Endothelial cell of umbilical vein (primary cell): ENCODE measurements at regions not wholly inside any gene's neighbourhood (a gene's known extent, or its start where the extent isn't known, plus 50 kb on each side); places are given as distances from the start of the nearest gene placed in this dataset.

Source experiments
- BruUV-seq: library from RNA; stranded (reverse); fragments of 400-500 nt; replicated peaks from 2 replicates; lab custom pipeline; 2021; lab: Mats Ljungman, UMichigan
- CTCF ChIA-PET: fragments of 300-600, 350-600 bp; sonication (Branson Sonifier 250); formaldehyde crosslinking; loops from one replicate; lab custom pipeline; 2021; ENCODE audit warnings: antibody characterized with exemption, inconsistent platforms; lab: Charles Lee
- POLR2A ChIA-PET: fragments of 300-600, 350-600 bp; sonication (Branson Sonifier 250); formaldehyde crosslinking; loops from one replicate; lab custom pipeline; 2021; ENCODE audit warnings: antibody characterized with exemption, inconsistent platforms; lab: Charles Lee
- DNase-seq: peaks from one replicate; pipeline ENCODE4 v3.0.0-alpha.2; 2011; ENCODE audit warnings: low read depth, low spot score
- FAIRE-seq: peaks from 2 replicates; lab custom pipeline; 2011; peaks lifted over from hg19 to GRCh38; lab: Jason Lieb, UNC
- H2AFZ ChIP-seq: 2 replicates; pipeline ENCODE4 v1.6.0; 2012; ENCODE audit warnings: low read depth, low read length, control low read depth, inconsistent platforms
- H3K27ac ChIP-seq: 2 replicates; pipeline ENCODE4 v1.5.1; 2011; ENCODE audit warnings: low read depth, mild to moderate bottlenecking, control low read depth, low read length, moderate library complexity; ENCODE audit not compliant: insufficient read depth
- H3K27me3 ChIP-seq, 2 experiments: 2 replicates each; pipeline versions ENCODE4 v1.6.0 to v1.6.1; 2011; ENCODE audit warnings: low read length in 2 of 2, mixed read lengths in 1 of 2; ENCODE audit not compliant: control insufficient read depth in 2 of 2, insufficient read depth in 2 of 2
- H3K36me3 ChIP-seq, 2 experiments: 2 replicates in 1 of 2; 3 replicates in 1 of 2; pipeline ENCODE4 v1.5.1; 2011; ENCODE audit warnings: low read length in 2 of 2, mild to moderate bottlenecking in 1 of 2, moderate library complexity in 1 of 2; ENCODE audit not compliant: control insufficient read depth in 2 of 2, insufficient read depth in 2 of 2; ENCODE audit errors: extremely low read depth in 1 of 2
- H3K4me1 ChIP-seq: 3 replicates; pipeline ENCODE4 v1.5.1; 2011; ENCODE audit warnings: mild to moderate bottlenecking, low read length; ENCODE audit not compliant: control insufficient read depth, insufficient read depth; ENCODE audit errors: extremely low read depth
- H3K4me2 ChIP-seq: 2 replicates; pipeline ENCODE4 v1.6.1; 2011; ENCODE audit warnings: low read length, control low read depth, mixed read lengths; ENCODE audit not compliant: insufficient read depth
- H3K4me3 ChIP-seq, 3 experiments: fragments of 200-600 bp in 1 of 3; sonication (generic), shearing (Covaris generic) in 1 of 3; replicated peaks in 1 of 3; 2 replicates each; pipeline ENCODE4 v1.5.1; 2011 to 2016; ENCODE audit warnings: control low read depth in 3 of 3, low read length in 3 of 3, mild to moderate bottlenecking in 2 of 3, inconsistent platforms in 1 of 3, low read depth in 1 of 3, moderate library complexity in 1 of 3; ENCODE audit not compliant: insufficient read depth in 1 of 3
- H3K79me2 ChIP-seq: 2 replicates; pipeline ENCODE4 v1.6.0; 2012; ENCODE audit warnings: low read length, inconsistent platforms; ENCODE audit not compliant: control insufficient read depth, insufficient read depth
- H3K9ac ChIP-seq: replicated peaks from 2 replicates; pipeline ENCODE3; 2011; ENCODE audit warnings: low read length, control low read depth; ENCODE audit not compliant: insufficient read depth; ENCODE audit errors: extremely low read depth
- H3K9me1 ChIP-seq: replicated peaks from 3 replicates; pipeline ENCODE4 v1.6.0; 2011; ENCODE audit warnings: mild to moderate bottlenecking, low read length; ENCODE audit not compliant: control insufficient read depth, insufficient read depth; ENCODE audit errors: extremely low read depth
- H3K9me3 ChIP-seq: replicated peaks from 2 replicates; pipeline ENCODE4 v1.5.1; 2012; ENCODE audit warnings: low read length, inconsistent platforms; ENCODE audit not compliant: control insufficient read depth, insufficient read depth
- H4K20me1 ChIP-seq: replicated peaks from 2 replicates; pipeline ENCODE3; 2011; ENCODE audit warnings: mild to moderate bottlenecking, low read length; ENCODE audit not compliant: control insufficient read depth, insufficient read depth; ENCODE audit errors: extremely low read depth
- EZH2 ChIP-seq: IDR thresholded peaks from 2 replicates; pipeline ENCODE4 v1.6.1; 2012; ENCODE audit warnings: borderline replicate concordance, low read depth, mild to moderate bottlenecking, moderate library complexity, low read length, inconsistent platforms; ENCODE audit not compliant: severe bottlenecking
- FOS ChIP-seq: IDR thresholded peaks from 2 replicates; pipeline ENCODE4 v1.6.1; 2011; ENCODE audit warnings: mild to moderate bottlenecking, low read length, moderate library complexity, borderline replicate concordance; ENCODE audit not compliant: insufficient read depth
- GATA2 ChIP-seq: IDR thresholded peaks from 2 replicates; pipeline ENCODE4 v1.7.0; 2011; ENCODE audit warnings: low read depth, mild to moderate bottlenecking, moderate library complexity, mixed read lengths, low read length; ENCODE audit not compliant: insufficient read length, insufficient read depth
- JUN ChIP-seq: IDR thresholded peaks from 2 replicates; pipeline ENCODE4 v1.6.1; 2011; ENCODE audit warnings: borderline replicate concordance, low read depth; ENCODE audit not compliant: insufficient read length, insufficient read depth
- MYC ChIP-seq: IDR thresholded peaks from one replicate; pipeline ENCODE4 v1.6.1; 2011; ENCODE audit warnings: mild to moderate bottlenecking, low read depth, low read length
- POLR2AphosphoS5 ChIP-seq: IDR thresholded peaks from 2 replicates; pipeline ENCODE4 v1.6.1; 2012; ENCODE audit warnings: low read depth, mild to moderate bottlenecking, control low read depth, low read length, moderate library complexity; ENCODE audit not compliant: insufficient read depth
- dilution Hi-C: fragments of 300-500 bp; cut with MboI; formaldehyde crosslinking; loops from one replicate; pipeline ENCODE4 v1.15.0; 2019; ENCODE audit warnings: low sequenced_read_pairs; ENCODE audit not compliant: extremely low pct_ligation_motif_present
- intact Hi-C: fragments of 100-400 bp; cut with micrococcal nuclease; formaldehyde crosslinking; loops from one replicate; pipeline ENCODE4 v1.10.0; 2022
- TF ChIP-seq, protein P1 (sequence below): IDR thresholded peaks from 2 replicates; pipeline ENCODE4 v1.6.1; 2011; ENCODE audit not compliant: insufficient read depth, insufficient read length
- TF ChIP-seq, protein P2 (sequence below), 2 donors: IDR thresholded peaks; 1 replicate in 1 of 2; 2 replicates in 1 of 2; pipeline ENCODE4 v1.5.1; 2011; ENCODE audit warnings: low read length in 2 of 2, mild to moderate bottlenecking in 2 of 2, moderate library complexity in 2 of 2, control low read depth in 1 of 2, inconsistent platforms in 1 of 2, low read depth in 1 of 2; ENCODE audit not compliant: insufficient read depth in 1 of 2; ENCODE audit errors: extremely low read depth in 1 of 2

DNA sequence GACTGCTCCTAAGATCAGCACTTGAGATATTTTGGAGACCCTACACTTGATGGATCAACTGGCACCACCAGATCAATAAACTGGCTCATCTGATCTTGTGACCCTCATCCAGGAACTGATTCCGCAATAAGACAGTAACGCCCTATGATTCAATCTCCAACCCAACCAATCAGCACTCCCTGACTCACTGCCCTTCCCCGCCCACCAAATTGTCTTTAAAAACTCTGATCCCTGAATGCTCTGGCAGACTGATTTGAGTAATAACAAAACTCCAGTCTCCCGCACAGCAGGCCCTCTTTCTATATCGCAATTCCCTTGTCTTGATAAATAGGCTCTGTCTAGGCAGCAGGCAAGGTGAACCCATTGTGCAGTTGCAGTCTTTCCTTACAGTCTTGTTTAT, 677.0 kb downstream of the LRRC70 start:
- CTCF ChIA-PET: no interaction called here
- intact Hi-C loops (no loop called here), dilution Hi-C loops (no loop called here)
- no peak overlapping the region for H3K9ac ChIP-seq
- no peaks in the 10 kb centered on the region for H3K9me3 ChIP-seq
- no peaks in the 10 kb centered on the region for H4K20me1 ChIP-seq
- POLR2A ChIA-PET: no interaction called here
- H2AFZ ChIP-seq: no peak overlapping the region
- no peaks in the 10 kb centered on the region for H3K79me2 ChIP-seq
- no TSS peak for BruUV-seq
- no peaks in the 10 kb centered on the region for H3K27me3 ChIP-seq
- H3K36me3 ChIP-seq: no peaks in the 10 kb centered on the region
- H3K4me3 ChIP-seq: no peak overlapping the region
- FAIRE-seq (no peak), DNase-seq (no peak)
- no peaks in the 10 kb centered on the region for H3K9me1 ChIP-seq
- peaks cover under 1% of the 10 kb centered on the region for H3K4me1 ChIP-seq
- H3K27ac ChIP-seq: no peak overlapping the region
- TF ChIP-seq POLR2AphosphoS5 (no peak), JUN (no peak), EZH2 (no peak), GATA2 (no peak), FOS (no peak), MYC (no peak)
- TF ChIP-seq, protein P1, sequence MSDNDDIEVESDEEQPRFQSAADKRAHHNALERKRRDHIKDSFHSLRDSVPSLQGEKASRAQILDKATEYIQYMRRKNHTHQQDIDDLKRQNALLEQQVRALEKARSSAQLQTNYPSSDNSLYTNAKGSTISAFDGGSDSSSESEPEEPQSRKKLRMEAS: no peak
- TF ChIP-seq, protein P2, sequence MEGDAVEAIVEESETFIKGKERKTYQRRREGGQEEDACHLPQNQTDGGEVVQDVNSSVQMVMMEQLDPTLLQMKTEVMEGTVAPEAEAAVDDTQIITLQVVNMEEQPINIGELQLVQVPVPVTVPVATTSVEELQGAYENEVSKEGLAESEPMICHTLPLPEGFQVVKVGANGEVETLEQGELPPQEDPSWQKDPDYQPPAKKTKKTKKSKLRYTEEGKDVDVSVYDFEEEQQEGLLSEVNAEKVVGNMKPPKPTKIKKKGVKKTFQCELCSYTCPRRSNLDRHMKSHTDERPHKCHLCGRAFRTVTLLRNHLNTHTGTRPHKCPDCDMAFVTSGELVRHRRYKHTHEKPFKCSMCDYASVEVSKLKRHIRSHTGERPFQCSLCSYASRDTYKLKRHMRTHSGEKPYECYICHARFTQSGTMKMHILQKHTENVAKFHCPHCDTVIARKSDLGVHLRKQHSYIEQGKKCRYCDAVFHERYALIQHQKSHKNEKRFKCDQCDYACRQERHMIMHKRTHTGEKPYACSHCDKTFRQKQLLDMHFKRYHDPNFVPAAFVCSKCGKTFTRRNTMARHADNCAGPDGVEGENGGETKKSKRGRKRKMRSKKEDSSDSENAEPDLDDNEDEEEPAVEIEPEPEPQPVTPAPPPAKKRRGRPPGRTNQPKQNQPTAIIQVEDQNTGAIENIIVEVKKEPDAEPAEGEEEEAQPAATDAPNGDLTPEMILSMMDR (IDR thresholded peaks at IDR 0.05; ENCODE audit: extremely low read depth in 1 of 2, insufficient read depth in 1 of 2, low read depth in 1 of 2, low read length in 2 of 2): no peak
- H3K4me2 ChIP-seq: no peak overlapping the region
